Osteoblast (primary cell): ENCODE measurements at regions not wholly inside any gene's neighbourhood (a gene's known extent, or its start where the extent isn't known, plus 50 kb on each side); places are given as distances from the start of the nearest gene placed in this dataset.

Experiments used
- DNase-seq: peaks from one replicate; pipeline ENCODE4 v3.0.0; 2011; ENCODE audit warnings: low spot score, mixed read lengths; ENCODE audit not compliant: insufficient read length; ENCODE audit errors: missing footprints
- H2AFZ ChIP-seq: 2 replicates; pipeline ENCODE4 v1.6.0; 2011; ENCODE audit warnings: mild to moderate bottlenecking, low read length
- H3K27ac ChIP-seq: 2 replicates; pipeline ENCODE4 v1.5.1; 2011; ENCODE audit warnings: mild to moderate bottlenecking, low read depth, low read length, moderate library complexity
- H3K27me3 ChIP-seq: 2 replicates; pipeline ENCODE4 v1.6.0; 2012; ENCODE audit warnings: mild to moderate bottlenecking, control low read depth, inconsistent platforms, low read length, moderate library complexity; ENCODE audit not compliant: insufficient read depth
- H3K36me3 ChIP-seq: 2 replicates; pipeline ENCODE4 v1.5.1; 2011; ENCODE audit warnings: mild to moderate bottlenecking, low read length, control low read depth, moderate library complexity; ENCODE audit not compliant: insufficient read depth
- H3K4me1 ChIP-seq: 2 replicates; pipeline ENCODE4 v1.5.1; 2011; ENCODE audit warnings: mild to moderate bottlenecking, low read length, control low read depth, moderate library complexity; ENCODE audit not compliant: insufficient read depth
- H3K4me2 ChIP-seq: 2 replicates; pipeline ENCODE4 v1.6.0; 2011; ENCODE audit warnings: mild to moderate bottlenecking, low read length; ENCODE audit not compliant: insufficient read depth
- H3K4me3 ChIP-seq: fragments of 200-600 bp; sonication (generic); 3 replicates; pipeline ENCODE4 v1.5.1; 2012; ENCODE audit warnings: mild to moderate bottlenecking, low read length, inconsistent platforms; ENCODE audit not compliant: insufficient read depth
- H3K79me2 ChIP-seq: 2 replicates; pipeline ENCODE4 v1.6.0; 2012; ENCODE audit warnings: mild to moderate bottlenecking, low read length, control low read depth, inconsistent platforms; ENCODE audit not compliant: insufficient read depth
- H3K9me3 ChIP-seq: 2 replicates; pipeline ENCODE4 v1.5.1; 2011; ENCODE audit warnings: low read depth, low read length, control low read depth
- H4K20me1 ChIP-seq: 2 replicates; pipeline ENCODE4 v1.6.0; 2012; ENCODE audit warnings: mild to moderate bottlenecking, low read length, control low read depth; ENCODE audit not compliant: insufficient read depth
- CTCF ChIP-seq: IDR thresholded peaks from 2 replicates; pipeline ENCODE4 v1.5.1; 2011; ENCODE audit warnings: mild to moderate bottlenecking, low read depth, low read length, moderate library complexity; ENCODE audit errors: extremely low read depth

- no peaks in the 10 kb centered on the region for H3K4me1 ChIP-seq
- no peak overlapping the region for H3K27ac ChIP-seq
- H4K20me1 ChIP-seq, result no peaks in the 10 kb centered on the region
These were observed 171.4 kb upstream of the NR4A3 start for GRCh38 chr9:99650187-99650874.

GRCh38 chr9:99660191-99660636 is 161.5 kb upstream of the NR4A3 start:
- H3K9me3 ChIP-seq, result no peaks in the 10 kb centered on the region
- no peak overlapping the region for H3K4me3 ChIP-seq
- no peaks in the 10 kb centered on the region for H3K36me3 ChIP-seq
- H3K27ac ChIP-seq, result no peak overlapping the region
- no peaks in the 10 kb centered on the region for H3K4me1 ChIP-seq
- no peaks in the 10 kb centered on the region for H3K27me3 ChIP-seq
- no peaks in the 10 kb centered on the region for H3K79me2 ChIP-seq
- no peak for DNase-seq
- no peak overlapping the region for H2AFZ ChIP-seq
- no peaks in the 10 kb centered on the region for H4K20me1 ChIP-seq
- H3K4me2 ChIP-seq, result no peak overlapping the region
- TF ChIP-seq CTCF, result no peak

More at GRCh38 chr9:99650187-99650874, 171.4 kb upstream of the NR4A3 start:
- H2AFZ ChIP-seq, result no peak overlapping the region
- no peak overlapping the region for H3K4me2 ChIP-seq
- no peak for DNase-seq
- no peaks in the 10 kb centered on the region for H3K79me2 ChIP-seq
- no peaks in the 10 kb centered on the region for H3K27me3 ChIP-seq
- no peak for TF ChIP-seq CTCF
- no peak overlapping the region for H3K4me3 ChIP-seq
- no peaks in the 10 kb centered on the region for H3K36me3 ChIP-seq
- no peaks in the 10 kb centered on the region for H3K9me3 ChIP-seq

DNA sequence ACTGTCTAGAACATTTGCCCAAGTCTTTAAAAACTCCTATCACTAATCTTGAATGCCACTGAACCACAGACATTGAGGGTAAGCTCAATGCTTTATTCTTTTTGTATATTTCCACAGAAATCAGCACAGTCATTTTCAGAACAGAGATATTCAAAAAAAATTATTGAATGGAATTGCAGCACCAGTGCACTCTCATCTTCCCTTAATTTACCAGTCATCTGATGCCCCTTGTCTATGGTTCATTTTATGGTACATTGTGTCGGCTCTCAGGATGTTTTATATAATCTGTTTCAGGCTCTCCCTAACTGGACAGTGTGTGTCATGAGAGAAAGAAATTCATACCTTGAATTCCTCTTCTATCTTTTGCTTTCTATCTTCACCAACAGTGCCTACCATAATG is 158.4 kb upstream of the NR4A3 start:
- H3K4me2 ChIP-seq, result no peak overlapping the region
- no peaks in the 10 kb centered on the region for H4K20me1 ChIP-seq
- H3K27me3 ChIP-seq, result no peaks in the 10 kb centered on the region
- no peak overlapping the region for H3K27ac ChIP-seq
- H3K4me3 ChIP-seq, result no peak overlapping the region
- H2AFZ ChIP-seq, result no peak overlapping the region
- TF ChIP-seq CTCF, result no peak
- H3K79me2 ChIP-seq, result no peaks in the 10 kb centered on the region
- H3K4me1 ChIP-seq, result no peaks in the 10 kb centered on the region
- no peak for DNase-seq
- H3K9me3 ChIP-seq, result no peaks in the 10 kb centered on the region
- no peaks in the 10 kb centered on the region for H3K36me3 ChIP-seq

GRCh38 chr9:99663856-99664255 is 157.8 kb upstream of the NR4A3 start:
- Histone ChIP-seq H3K79me2 (no peaks in the 10 kb centered on the region), H3K9me3 (no peaks in the 10 kb centered on the region), H3K4me3 (no peak overlapping the region), H2AFZ (no peak overlapping the region), H3K4me1 (no peaks in the 10 kb centered on the region), H3K27me3 (no peaks in the 10 kb centered on the region), H3K4me2 (no peak overlapping the region), H3K36me3 (no peaks in the 10 kb centered on the region), H4K20me1 (no peaks in the 10 kb centered on the region), H3K27ac (no peak overlapping the region)
- TF ChIP-seq CTCF, result no peak
- DNase-seq, result no peak
